EH (cell line): ENCODE measurements at regions not wholly inside any gene's neighbourhood (a gene's known extent, or its start where the extent isn't known, plus 50 kb on each side); places are given as distances from the start of the nearest gene placed in this dataset.
"Not testable (repeated sequence)": the region's sequence is repeated elsewhere in the genome, so short reads cannot be mapped to it uniquely, and the experiment has no call there.

Experiments
- DNase-seq: peaks from one replicate; pipeline ENCODE4 v3.0.0-alpha.2; 2015; ENCODE audit warnings: low read depth

DNA sequence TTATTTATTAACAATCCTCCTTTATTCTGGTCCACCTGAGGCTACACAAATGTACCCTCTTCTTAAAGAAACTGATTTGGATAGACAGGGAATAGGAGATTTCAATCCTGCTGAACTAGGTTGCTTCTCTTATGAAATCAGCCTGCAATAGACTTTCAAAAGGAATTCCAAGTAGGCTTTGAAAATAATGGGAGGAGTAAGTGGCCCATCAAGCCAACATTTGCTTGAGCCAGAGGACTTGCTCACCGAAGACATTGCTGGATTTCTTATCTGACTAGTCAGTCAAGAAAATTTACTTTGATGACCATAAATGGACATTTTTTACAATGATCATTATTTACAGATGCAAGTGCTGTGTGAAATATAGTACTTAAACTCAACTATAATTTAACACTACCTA lies 82.8 kb upstream of the RASSF8 start:
- no peak for DNase-seq

DNA sequence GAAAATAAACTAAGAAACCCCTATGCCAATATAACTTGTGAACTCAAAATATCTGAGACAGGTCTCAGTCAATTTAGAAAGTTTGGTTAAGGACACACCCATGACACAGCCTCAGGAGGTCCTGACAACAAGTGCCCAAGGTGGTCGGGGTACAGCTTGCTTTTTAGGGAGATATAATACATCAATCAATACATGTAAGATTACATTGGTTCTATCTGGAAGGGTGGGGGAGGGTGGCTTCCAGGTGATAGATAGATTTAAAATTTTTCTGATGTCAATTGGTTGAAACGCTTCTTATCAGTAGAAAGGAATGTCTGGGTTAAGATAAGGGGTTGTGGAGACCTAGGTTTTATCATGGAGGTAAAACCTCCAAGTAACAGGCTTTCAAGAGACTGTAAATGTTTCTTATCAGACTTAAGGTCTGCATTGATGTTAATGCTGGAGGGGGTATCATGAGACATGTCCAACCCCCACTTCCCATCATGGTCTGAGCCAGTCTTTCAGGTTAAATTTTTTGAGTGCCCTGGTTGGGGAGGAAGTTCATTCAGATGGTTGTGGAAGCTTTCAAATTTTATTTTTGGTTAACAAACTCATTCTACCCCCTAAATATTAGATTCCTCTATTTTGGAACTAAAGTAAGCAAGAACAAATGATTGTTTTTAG lies 82.0 kb upstream of the RASSF8 start:
- DNase-seq: no peak

- no peak for DNase-seq
Measured at GRCh38 chr12:25877446-25877845, 81.0 kb upstream of the RASSF8 start.

DNA sequence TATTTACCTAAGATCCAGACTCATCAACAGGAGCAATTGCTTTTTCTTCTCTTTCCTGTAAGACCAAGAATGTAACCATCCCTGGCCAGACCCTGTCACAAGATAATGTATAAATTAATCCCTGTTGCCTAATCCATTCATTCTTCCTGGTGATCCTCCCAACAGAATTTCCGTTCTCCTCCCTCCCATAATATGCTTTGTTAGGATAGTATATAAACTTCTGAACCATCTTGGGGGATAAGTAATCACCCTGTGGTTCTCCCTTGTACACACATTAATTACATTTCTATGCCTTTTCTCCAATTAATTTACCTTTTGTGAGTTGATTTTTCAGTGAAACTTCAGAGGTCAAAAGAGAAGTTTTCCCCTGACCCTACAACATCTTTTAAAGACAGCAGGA lies 76.2 kb upstream of the RASSF8 start:
- DNase-seq: no peak

DNA sequence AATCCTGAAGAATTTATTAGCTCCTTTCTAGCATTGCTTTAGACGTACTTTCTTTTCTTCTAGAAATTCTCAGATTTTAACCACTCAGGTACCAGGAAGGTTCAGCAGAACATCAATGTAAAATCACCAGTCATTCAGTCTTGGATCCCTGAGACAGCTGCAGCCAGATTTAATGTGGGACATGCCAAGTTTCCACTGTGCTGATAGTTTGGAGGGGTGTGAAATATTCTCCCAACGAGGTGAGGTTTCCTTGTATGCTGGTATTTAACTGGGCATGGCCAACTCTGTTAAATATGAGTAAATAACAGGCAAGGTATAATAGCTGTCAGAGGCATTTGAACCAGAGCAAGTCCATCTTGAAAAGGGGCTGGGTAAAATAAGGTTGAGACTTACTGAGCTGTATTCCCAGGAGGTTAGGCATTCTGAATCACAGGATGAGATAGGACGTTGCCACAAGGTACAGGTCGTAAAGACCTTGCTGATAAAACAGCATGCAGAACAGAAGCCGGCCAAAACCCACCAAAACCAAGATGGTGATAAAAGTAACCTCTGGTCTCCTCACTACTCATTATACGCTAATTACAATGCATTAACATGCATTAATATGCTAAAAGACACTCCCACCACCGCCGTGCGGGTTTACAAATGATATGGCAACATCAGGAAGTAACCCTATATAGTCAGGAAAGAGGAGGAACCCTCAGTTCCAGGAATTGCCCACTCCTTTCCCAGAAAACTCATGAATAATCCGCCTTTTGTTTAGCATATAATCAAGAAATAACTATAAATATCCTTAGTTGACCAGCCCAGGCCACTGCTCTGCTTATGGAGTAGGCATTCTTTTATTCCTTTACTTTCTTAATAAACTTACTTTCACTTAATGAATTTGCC lies 75.2 kb upstream of the RASSF8 start:
- no peak for DNase-seq

DNA sequence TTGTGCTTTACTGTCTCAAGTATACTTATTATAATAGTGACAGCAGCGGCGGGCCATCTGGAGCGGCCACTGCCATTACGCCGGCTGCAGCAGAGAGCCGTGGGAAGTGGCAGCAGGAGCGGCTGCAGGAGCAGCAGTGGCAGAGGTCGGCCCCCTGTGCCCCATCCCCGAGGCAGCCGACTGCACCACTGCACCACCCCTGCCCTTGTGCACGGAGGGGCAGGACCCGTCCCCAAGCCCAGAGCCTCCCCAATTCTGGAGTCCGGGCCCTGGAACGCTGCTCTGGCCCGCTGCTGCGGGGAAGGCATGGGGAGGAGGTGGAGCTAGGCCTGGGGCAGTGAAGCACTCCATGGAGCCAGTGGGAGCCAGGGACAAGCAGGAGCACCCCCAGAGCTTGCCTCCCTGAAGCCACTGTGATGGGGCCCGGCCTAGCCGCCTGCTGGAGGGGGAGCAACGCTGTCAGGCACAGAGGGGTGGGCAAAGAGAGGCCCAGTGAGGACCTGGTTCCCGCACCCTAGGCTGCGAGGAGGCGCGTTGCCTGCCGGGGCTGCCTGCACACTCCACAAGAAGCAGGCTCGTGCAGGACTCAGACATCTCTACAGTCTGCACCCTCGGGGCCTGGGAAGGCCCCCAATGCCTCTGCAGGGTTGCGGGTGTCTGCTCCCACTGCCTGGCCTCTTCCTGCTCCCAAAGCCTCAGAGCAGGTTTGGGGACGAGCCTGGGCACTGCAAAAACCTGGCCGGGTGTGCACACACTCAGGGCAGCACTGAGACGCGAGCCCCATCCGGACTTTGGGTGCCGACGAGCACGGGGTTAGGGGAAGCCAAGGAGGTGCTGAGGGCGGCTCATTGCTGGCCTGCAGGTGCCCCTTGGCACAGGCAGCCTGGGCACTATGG lies 74.2 kb upstream of the RASSF8 start:
- DNase-seq: no peak

DNA sequence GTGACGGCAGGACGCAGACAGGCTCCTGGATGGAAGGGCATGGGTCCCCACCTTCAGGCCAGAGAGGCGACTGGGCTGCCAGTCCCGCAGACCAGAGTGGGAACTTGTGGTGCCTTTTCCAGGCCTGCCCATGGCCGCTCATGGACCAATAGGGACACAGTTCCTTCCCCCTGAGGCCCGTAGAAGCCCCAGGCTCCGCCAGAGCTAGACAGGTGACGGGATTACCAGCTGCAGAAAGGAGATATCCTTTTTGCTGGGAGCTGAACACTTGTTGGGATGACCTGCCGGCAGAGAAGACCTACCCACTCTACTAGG lies 73.6 kb upstream of the RASSF8 start:
- no peak for DNase-seq

DNA sequence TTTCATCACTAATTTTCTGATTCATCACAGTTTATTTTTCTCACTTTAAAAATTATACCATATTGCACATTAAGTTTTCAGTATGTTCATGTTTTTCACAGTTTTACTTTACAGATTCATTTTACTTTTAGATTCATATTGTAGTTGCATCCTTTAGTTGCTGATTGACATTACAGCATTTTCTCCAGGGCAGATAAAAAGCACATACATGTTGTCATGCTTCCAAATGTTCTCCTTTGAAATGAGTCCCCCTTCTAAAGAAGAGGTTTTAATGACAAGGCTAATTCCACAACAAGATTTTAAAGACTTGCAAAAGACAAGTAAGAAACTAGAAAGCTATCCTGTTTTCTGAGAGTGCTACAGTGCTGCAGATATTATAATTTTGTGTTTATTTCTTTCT lies 72.1 kb upstream of the RASSF8 start:
- no peak for DNase-seq

- no peak for DNase-seq
Measured at GRCh38 chr12:25887367-25887766, 71.1 kb upstream of the RASSF8 start.

- DNase-seq: no peak
Measured at GRCh38 chr12:25889185-25889584, 69.3 kb upstream of the RASSF8 start.

- not testable (repeated sequence) for DNase-seq
Measured at GRCh38 chr12:25891095-25891494, 67.4 kb upstream of the RASSF8 start.

DNA sequence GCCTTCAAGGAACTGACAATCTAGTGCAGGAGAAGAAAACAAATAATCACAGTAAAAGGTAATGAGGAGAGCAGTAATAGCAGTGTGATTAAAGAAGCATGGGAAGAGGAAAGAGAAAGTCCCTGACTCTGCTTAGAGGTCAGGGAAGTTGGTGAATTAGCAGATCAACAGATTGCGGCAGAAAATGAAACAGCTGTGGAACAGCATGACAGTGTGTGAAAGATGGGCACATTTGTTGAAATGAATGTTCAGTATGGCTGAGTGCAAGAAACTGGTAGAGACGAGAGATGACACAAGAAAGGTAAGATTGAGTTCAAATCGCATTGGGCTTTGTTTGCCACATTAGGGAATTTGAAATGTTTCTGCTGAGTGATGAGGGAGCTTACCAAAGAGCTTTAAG lies 63.7 kb upstream of the RASSF8 start:
- no peak for DNase-seq

DNA sequence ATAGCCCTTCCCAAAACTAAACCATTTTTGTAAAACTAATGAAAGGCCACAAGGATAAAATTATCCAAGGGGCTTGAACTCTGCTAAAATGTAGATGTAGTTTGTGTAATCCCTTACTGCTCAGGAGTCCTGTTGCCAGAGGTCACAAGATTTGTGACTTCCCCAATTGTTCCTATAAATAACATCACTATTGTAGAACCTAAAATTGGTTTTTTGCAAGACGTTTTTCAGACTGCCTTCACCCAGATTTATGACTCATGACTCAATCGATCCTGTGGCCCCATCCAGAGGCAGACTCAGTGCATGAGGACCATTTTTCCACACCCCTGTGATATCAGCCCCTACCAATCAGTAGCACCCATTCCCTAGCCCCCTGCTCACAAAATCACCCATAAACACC lies 61.5 kb upstream of the RASSF8 start:
- DNase-seq: no peak

DNA sequence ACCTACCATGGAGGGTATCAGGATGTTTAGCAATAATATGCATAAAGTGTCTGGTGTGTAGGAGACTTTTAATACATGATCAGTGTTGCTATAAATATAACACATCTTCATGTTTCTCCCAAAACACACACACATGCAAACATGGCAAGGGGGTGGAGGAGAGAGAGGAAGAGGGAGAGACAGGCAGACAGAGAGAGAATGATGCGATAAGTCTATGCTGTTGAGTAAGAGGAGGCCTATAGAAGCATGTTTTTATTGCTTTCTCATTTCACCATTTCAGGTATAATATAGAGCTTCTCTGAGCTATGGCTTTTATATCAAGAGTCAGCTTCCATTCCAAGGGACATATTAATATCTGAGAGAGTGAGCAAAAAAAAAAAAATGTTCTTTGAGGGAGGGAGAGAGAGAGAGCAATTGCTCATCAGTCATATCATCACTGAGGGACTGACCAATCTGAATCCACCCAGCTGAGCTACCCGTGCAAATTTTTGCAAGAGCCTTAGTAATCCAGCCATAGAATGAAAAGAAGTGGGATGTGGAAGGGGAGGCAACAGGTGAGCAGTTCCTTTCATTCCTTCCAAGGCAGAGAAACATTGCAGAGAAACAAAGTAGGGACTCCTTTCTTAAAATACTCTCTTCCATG lies 54.8 kb upstream of the RASSF8 start:
- peak; percentile 29 for DNase-seq

DNA sequence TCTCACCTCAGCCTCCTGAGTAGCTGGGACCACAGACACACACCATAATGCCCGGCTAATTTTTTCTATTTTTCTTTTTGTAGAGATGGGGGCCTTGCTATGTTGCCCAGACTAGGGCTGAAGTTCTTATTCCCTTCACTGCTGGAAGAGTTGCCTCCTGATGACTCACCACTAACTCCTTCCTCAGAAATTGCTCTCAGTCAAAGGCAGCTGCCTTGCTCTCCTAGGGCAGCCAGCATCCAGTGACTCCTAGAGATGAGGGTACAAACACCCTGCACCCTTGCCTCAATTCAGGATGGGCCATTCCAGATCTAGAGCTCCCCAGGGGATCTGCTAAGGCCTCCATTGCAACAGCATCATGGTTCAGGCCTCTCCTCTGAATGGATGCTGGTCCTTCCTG lies 54.0 kb upstream of the RASSF8 start:
- peak; percentile 60 for DNase-seq

- no peak for DNase-seq
Measured at GRCh38 chr12:25906651-25907340, 51.7 kb upstream of the RASSF8 start.
